ENCODE measurements at regions not wholly inside any gene's neighbourhood (a gene's known extent, or its start where the extent isn't known, plus 50 kb on each side); places are given as distances from the start of the nearest gene placed in this dataset.

- H3K4me1 ChIP-seq (ENCODE audit: insufficient read depth): peaks cover 25% of the 10 kb centered on the region
- H3F3A ChIP-seq (ENCODE audit: insufficient read depth): 0 out of 2 replicates have a peak, but pooled peaks cover 8% of the 10 kb centered on the region
- H3K9ac ChIP-seq: no peak overlapping the region
- H3K9me3 ChIP-seq (ENCODE audit: low read depth): no peaks in the 10 kb centered on the region
- H3K9me2 ChIP-seq (ENCODE audit: insufficient read depth): no peaks in the 10 kb centered on the region
- no peak overlapping the region for H3K27ac ChIP-seq
- WGBS, 2 experiments (ENCODE audit: low coverage in 1 of 2, low lambda C conversion rate in 2 of 2, missing lambda C conversion rate in 2 of 2): 31 to 33% methylated on average over 7 of the region's 7 CpGs
- H2AFZ ChIP-seq: no peak overlapping the region
- no peaks in the 10 kb centered on the region for H3K79me2 ChIP-seq (ENCODE audit: insufficient read depth)
- TF ChIP-seq EZH2phosphoT487 (IDR thresholded peaks at IDR 0.05; ENCODE audit: insufficient read depth, low read depth) (peak; percentile 85), EZH2 (IDR thresholded peaks at IDR 0.05; ENCODE audit: insufficient read depth, poor library complexity, severe bottlenecking) (no peak)
- no peak overlapping the region for H3K4me3 ChIP-seq
- H3K27me3 ChIP-seq (replicated peaks; ENCODE audit: insufficient read depth): peaks cover 4% of the 10 kb centered on the region; the same call in 1 of the 2 replicates
- in situ Hi-C loops (cut with MboI): no loop called here
- peak overlapping the region; percentile 10 for H3K4me2 ChIP-seq (ENCODE audit: unreplicated experiment)
- H4K20me1 ChIP-seq (ENCODE audit: insufficient read depth): no peaks in the 10 kb centered on the region
- DNase-seq: peak; percentile 74
- H3K36me3 ChIP-seq (ENCODE audit: low read depth): no peaks in the 10 kb centered on the region
These were observed 71.5 kb upstream of the ADO start for GRCh38 chr10:62732841-62733653.

- H3K27me3 ChIP-seq (replicated peaks; ENCODE audit: insufficient read depth): peaks cover 4% of the 10 kb centered on the region; the same call in 1 of the 2 replicates
- no peaks in the 10 kb centered on the region for H4K20me1 ChIP-seq (ENCODE audit: insufficient read depth)
- peaks cover 25% of the 10 kb centered on the region for H3K4me1 ChIP-seq (ENCODE audit: insufficient read depth)
- peaks cover 9% of the 10 kb centered on the region; the same call in 1 of the 2 replicates for H3F3A ChIP-seq (ENCODE audit: insufficient read depth)
- no peaks in the 10 kb centered on the region for H3K79me2 ChIP-seq (ENCODE audit: insufficient read depth)
- no peak overlapping the region for H3K27ac ChIP-seq
- H3K9me2 ChIP-seq (ENCODE audit: insufficient read depth): no peaks in the 10 kb centered on the region
- TF ChIP-seq EZH2phosphoT487 (IDR thresholded peaks at IDR 0.05; ENCODE audit: insufficient read depth, low read depth) (no peak), EZH2 (IDR thresholded peaks at IDR 0.05; ENCODE audit: insufficient read depth, poor library complexity, severe bottlenecking) (no peak)
- H3K4me3 ChIP-seq: no peak overlapping the region
- no peak for DNase-seq
- no peak overlapping the region for H3K4me2 ChIP-seq (ENCODE audit: unreplicated experiment)
- in situ Hi-C loops (cut with MboI): no loop called here
- H3K9me3 ChIP-seq (ENCODE audit: low read depth): no peaks in the 10 kb centered on the region
- no peaks in the 10 kb centered on the region for H3K36me3 ChIP-seq (ENCODE audit: low read depth)
- H2AFZ ChIP-seq: no peak overlapping the region
- WGBS, 2 experiments (ENCODE audit: low coverage in 1 of 2, low lambda C conversion rate in 2 of 2, missing lambda C conversion rate in 2 of 2): 81% methylated on average over 4 of the region's 4 CpGs
- H3K9ac ChIP-seq: no peak overlapping the region
These were observed 70.7 kb upstream of the ADO start for GRCh38 chr10:62733654-62734293.

- Histone ChIP-seq H3K9me3 (ENCODE audit: low read depth) (no peaks in the 10 kb centered on the region), H3K79me2 (ENCODE audit: insufficient read depth) (no peaks in the 10 kb centered on the region), H3K27ac (no peak overlapping the region), H3K9me2 (ENCODE audit: insufficient read depth) (no peaks in the 10 kb centered on the region), H3K4me3 (no peak overlapping the region), H2AFZ (no peak overlapping the region), H3K4me2 (ENCODE audit: unreplicated experiment) (peak overlapping the region; percentile 17), H3K36me3 (ENCODE audit: low read depth) (no peaks in the 10 kb centered on the region), H3K9ac (no peak overlapping the region), H3K4me1 (ENCODE audit: insufficient read depth) (peaks cover 31% of the 10 kb centered on the region), H3F3A (ENCODE audit: insufficient read depth) (peaks cover 14% of the 10 kb centered on the region; the same call in 1 of the 2 replicates), H3K27me3 (replicated peaks; ENCODE audit: insufficient read depth) (no peaks in the 10 kb centered on the region; the same call in 1 of the 2 replicates), H4K20me1 (ENCODE audit: insufficient read depth) (no peaks in the 10 kb centered on the region)
- DNase-seq: no peak
- 89 to 91% methylated on average over 7 of the region's 7 CpGs for WGBS, 2 experiments (ENCODE audit: low coverage in 1 of 2, low lambda C conversion rate in 2 of 2, missing lambda C conversion rate in 2 of 2)
- in situ Hi-C loops (cut with MboI): no loop called here
- no peak for TF ChIP-seq EZH2phosphoT487 (IDR thresholded peaks at IDR 0.05; ENCODE audit: insufficient read depth, low read depth)
- no peak for TF ChIP-seq EZH2 (IDR thresholded peaks at IDR 0.05; ENCODE audit: insufficient read depth, poor library complexity, severe bottlenecking)
These were observed 69.6 kb upstream of the ADO start for GRCh38 chr10:62734781-62735463.

- 34 to 41% methylated on average over 2 of the region's 2 CpGs for WGBS, 2 experiments (ENCODE audit: low coverage in 1 of 2, low lambda C conversion rate in 2 of 2, missing lambda C conversion rate in 2 of 2)
- no peaks in the 10 kb centered on the region for H3K9me3 ChIP-seq (ENCODE audit: low read depth)
- no peaks in the 10 kb centered on the region for H3K79me2 ChIP-seq (ENCODE audit: insufficient read depth)
- no peaks in the 10 kb centered on the region for H4K20me1 ChIP-seq (ENCODE audit: insufficient read depth)
- DNase-seq: peak; percentile 62
- H3F3A ChIP-seq (ENCODE audit: insufficient read depth): peaks cover 14% of the 10 kb centered on the region; the same call in 1 of the 2 replicates
- TF ChIP-seq EZH2 (IDR thresholded peaks at IDR 0.05; ENCODE audit: insufficient read depth, poor library complexity, severe bottlenecking): no peak
- TF ChIP-seq EZH2phosphoT487 (IDR thresholded peaks at IDR 0.05; ENCODE audit: insufficient read depth, low read depth): no peak
- peaks cover 31% of the 10 kb centered on the region for H3K4me1 ChIP-seq (ENCODE audit: insufficient read depth)
- no peak overlapping the region for H3K4me3 ChIP-seq
- H3K9ac ChIP-seq: no peak overlapping the region
- peak overlapping the region; percentile 17 for H3K4me2 ChIP-seq (ENCODE audit: unreplicated experiment)
- in situ Hi-C loops (cut with MboI): no loop called here
- no peak overlapping the region for H2AFZ ChIP-seq
- no peaks in the 10 kb centered on the region for H3K36me3 ChIP-seq (ENCODE audit: low read depth)
- no peaks in the 10 kb centered on the region for H3K27me3 ChIP-seq (replicated peaks; ENCODE audit: insufficient read depth)
- no peak overlapping the region for H3K27ac ChIP-seq
- H3K9me2 ChIP-seq (ENCODE audit: insufficient read depth): no peaks in the 10 kb centered on the region
These were observed 68.9 kb upstream of the ADO start for GRCh38 chr10:62735464-62736167.

Data from GM23248 (cell line).